GM19463 (cell line): ENCODE measurements at regions not wholly inside any gene's neighbourhood (a gene's known extent, or its start where the extent isn't known, plus 50 kb on each side); places are given as distances from the start of the nearest gene placed in this dataset.
"Not testable (repeated sequence)": the region's sequence is repeated elsewhere in the genome, so short reads cannot be mapped to it uniquely, and the experiment has no call there.

ENCODE experiments used
- ATAC-seq: cut with Tn5 transposase; IDR thresholded peaks from one replicate; pipeline ENCODE4 v1.9.1; 2021; ENCODE audit warnings: mild to moderate bottlenecking, moderate library complexity; ENCODE audit not compliant: unreplicated experiment

GRCh38 chr6:127406722-127407121, 52.5 kb downstream of the KIAA0408 start:
- ATAC-seq, result not testable (repeated sequence)

DNA sequence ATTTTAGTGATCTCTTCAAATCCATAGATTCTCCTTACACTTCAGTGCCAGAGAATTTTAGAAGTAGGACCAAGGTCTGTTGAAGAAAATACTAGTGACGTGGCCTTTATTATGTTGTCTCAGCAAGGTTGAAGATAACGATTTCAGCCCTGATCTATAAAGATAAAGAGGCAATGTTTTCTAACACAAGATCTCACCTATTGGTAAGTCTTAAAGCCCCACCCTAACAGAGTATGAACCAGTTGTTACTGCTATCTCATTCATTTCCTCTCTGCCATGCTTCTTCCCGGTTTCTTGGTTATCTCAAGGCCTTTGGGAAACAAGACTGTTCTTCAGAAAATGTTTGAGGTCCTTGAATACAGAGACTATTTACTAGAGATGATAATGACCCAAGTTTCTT, 53.1 kb downstream of the KIAA0408 start:
- ATAC-seq, result no peak

GRCh38 chr6:127404594-127405178, 54.5 kb downstream of the KIAA0408 start:
- no peak for ATAC-seq

GRCh38 chr6:127404133-127404532, 55.1 kb downstream of the KIAA0408 start:
- peak; percentile 50 for ATAC-seq

GRCh38 chr6:127403636-127404035, 55.6 kb downstream of the KIAA0408 start:
- peak; percentile 78 for ATAC-seq

- no peak for ATAC-seq
These were observed 56.1 kb downstream of the KIAA0408 start for GRCh38 chr6:127402890-127403617.

- ATAC-seq, result no peak
These were observed 54.6 kb upstream of the ECHDC1 start for GRCh38 chr6:127397729-127398630.

DNA sequence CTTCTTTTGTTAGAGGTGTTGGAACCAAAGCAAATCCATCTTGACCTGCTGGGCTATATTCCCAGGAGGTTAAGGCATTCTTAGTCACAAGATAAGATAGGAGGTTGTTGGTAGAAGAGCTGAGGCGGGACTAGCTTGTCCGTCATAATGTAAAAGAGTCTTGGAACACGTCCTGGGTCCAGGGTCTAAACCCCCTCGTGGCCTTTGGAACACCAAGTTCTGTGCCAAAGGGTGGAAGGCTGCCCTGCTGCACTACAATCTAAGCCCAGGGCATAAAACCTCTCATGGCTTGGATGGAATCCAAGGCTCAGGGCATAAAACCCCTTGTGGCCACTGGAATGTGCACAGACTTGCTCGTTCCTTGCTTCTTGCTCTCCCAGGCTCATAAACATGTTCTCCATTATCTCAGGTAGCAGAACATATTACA, 53.8 kb upstream of the ECHDC1 start:
- ATAC-seq, result not testable (repeated sequence)
